ENCODE measurements at regions not wholly inside any gene's neighbourhood (a gene's known extent, or its start where the extent isn't known, plus 50 kb on each side); places are given as distances from the start of the nearest gene placed in this dataset.
"Not testable (repeated sequence)": the region's sequence is repeated elsewhere in the genome, so short reads cannot be mapped to it uniquely, and the experiment has no call there.

DNA sequence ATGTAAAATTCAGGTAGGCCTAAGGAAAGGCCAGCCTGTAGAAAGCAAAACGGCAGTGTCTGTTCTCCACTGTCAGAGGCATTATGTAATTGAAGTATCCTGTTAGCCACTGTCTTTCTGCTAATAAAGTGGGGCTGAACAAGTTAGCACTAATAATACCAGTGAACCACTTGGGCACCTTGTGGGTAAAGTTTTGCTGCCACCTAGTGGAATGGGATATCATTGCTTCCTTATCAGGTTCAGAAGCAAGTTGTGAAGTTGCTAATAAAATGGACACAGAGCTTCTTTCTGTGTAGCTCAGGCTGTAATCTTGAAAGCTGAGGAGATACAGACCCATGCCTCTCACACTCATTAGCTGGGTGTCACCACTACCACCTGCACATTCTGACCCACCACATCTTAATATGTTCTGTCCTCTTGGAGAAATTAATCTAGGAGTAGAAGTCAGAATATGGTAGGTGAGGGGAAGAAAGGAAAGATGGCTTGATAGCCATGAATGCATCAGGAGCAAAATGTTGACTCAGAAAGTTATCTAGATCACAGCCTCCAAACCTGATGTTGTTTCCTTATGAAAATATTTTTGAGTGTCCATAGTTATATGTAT is 175.1 kb downstream of the SEPTIN7 start:
- peak; percentile 26 for DNase-seq

DNA sequence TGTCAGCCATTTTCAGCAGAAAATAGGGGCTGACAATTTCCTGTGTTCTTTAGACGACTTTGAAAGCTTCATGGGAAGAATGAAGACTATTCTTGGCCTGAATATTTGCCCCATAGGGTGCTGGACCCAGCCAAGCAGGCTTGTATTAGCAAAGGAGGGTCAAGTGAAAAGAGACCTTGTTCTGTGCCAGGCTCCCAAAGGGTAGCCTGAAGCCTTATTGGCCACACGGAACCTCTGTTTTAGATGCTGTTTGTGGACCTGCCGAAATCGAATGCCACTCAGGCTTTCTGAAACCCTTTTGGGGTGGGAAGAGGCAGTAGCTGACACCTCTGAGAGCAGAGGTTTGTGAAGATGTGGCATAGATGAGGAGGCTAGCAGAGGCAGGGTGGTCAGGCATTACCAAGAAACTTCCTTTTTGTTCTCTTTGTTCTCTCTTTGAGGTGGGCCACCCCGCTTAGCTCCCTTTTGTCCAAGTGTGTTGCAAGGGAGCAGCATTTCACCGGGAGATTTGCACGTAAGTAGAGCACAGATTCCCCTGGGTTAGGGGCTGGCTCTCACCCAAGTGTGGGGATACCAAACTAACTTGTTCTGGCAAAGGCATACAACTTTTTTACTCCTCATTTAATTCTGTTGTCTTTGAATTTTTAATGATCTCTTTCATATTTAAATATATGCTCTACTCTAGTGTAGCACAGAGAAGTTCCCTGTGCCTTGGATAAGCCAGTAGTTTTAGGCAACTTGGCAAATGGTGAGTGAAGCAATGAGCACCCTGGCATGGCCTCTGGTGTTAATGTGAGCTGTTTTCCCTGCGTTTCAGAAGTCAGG is 174.0 kb upstream of the EEPD1 start:
- DNase-seq: not testable (repeated sequence)

DNA sequence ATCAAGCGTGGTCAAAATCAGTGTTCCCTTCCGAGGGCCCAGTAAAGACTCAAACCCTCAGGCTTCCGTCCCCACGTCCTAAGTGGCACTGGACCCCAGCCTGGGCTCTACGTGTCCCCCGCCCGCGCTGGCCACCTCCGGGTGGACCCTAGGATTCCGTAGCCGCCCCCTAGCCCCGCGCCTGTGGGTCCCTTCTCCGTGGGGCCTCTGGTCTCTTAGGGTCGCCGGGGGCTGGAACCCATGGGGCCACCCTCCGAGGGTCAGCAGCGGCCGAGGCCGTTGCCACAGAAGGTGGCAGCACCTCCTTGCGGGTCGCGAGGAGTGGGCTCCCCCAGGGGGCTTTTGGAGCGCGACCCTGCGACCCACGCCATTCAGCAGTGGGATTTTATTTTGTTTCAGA is 170.5 kb upstream of the EEPD1 start:
- DNase-seq: no peak

DNA sequence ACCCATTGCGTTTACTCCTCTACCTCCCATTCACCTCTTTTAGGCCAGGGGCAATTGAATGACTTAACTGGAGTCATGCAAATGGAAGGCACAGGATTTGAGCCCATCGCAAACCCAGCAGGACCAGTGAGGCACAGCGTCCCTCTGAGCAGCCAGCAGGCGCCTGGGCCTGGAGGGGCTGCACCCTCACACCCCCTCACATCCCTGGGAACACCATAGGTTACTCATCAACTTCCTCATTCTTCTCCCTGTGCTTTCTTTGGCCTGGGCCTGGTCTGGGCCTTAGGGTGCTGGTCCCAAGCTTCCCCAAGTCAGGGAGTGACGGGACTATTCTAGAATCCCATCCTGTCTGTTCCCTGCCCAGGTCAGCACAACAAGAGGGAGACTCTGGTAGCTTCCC is 169.4 kb upstream of the EEPD1 start:
- DNase-seq: no peak

DNA sequence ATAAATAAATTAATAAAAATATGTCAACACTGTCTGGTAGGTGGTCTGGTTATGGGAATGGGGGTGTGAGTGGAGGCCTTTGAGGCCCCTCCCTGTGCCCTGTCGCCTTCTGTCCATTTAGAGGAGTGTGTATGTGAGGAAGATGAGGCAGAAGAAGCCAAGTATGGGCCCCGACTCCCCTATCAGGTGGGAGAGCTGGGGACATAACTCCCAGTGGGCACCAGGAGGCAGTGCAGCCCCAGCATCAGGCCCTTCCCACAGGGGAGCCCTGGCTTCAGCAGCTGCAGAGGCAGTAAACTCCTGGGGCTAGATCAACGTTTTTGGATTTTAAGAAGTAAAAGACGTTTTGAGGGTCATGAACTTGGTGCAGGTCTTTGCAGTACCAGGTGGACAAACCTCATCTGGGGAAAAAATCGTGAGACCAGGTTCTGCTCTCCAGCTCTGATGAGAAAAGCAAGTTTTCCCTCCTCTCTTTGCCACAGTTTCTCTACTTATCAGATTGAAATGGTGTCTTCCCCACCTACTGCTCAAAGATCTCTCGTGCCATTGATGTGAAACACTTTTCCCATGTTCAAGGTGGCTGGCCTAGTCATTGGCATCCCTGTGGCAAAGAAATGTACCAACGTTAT is 167.8 kb upstream of the EEPD1 start:
- DNase-seq: peak; percentile 80

DNA sequence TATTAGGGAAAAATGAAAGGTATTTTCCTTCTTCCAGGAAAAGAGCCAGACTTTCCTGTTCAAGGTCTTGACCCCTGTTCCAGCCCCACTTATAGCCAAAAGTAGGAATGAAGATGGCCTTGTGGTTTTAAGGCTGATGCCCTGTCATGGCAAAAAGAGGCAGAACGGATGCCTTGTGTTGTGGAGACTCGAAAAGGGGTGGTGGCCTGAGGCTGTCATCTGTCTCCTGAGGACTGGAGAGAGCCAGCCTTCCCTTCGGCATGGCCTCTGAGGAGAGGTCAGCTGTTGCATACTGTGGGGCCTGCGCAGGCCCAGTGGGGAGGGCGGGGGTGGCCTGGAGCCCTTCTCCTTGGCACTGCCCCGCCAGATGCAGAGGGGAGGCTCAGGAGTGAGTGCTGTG is 166.0 kb upstream of the EEPD1 start:
- DNase-seq: no peak

DNA sequence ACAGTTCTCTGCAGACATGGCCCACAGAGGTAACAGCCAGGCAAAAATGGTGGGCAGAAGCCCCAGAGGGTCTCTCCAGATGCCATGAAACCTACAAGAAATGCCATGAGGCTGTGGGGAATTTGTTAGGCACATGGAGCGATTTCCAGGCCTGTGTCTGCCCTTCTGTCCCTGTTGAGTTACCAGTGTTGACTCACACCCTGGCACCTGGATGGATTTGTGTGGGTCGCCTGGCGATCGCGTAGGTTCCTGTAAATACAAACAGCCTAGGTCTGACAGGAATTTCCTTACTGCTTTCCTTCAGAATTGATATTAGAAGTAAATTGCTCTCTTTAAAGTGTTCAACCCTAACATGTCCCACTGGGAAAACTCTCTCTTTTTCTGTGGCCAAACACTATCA is 164.9 kb upstream of the EEPD1 start:
- DNase-seq: no peak

DNA sequence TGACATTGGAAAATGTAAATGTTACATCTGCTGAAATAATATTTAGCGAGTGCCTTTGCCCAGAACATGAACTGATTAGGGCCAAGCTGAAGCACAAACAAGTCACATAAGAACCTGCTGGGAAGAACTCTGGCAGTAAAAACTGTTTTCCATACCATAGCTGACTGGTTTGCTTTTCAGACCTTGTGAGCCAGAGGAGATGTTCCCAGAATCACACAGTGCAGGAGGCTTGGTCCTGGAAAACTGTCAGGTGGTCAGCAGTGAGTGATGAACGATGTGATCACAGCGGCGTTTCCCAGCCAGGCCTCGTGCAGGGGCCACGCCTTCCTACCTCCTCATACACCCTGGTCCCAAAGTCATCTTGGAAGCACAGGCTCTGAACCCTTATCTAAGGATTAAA is 164.2 kb upstream of the EEPD1 start:
- DNase-seq: no peak

DNA sequence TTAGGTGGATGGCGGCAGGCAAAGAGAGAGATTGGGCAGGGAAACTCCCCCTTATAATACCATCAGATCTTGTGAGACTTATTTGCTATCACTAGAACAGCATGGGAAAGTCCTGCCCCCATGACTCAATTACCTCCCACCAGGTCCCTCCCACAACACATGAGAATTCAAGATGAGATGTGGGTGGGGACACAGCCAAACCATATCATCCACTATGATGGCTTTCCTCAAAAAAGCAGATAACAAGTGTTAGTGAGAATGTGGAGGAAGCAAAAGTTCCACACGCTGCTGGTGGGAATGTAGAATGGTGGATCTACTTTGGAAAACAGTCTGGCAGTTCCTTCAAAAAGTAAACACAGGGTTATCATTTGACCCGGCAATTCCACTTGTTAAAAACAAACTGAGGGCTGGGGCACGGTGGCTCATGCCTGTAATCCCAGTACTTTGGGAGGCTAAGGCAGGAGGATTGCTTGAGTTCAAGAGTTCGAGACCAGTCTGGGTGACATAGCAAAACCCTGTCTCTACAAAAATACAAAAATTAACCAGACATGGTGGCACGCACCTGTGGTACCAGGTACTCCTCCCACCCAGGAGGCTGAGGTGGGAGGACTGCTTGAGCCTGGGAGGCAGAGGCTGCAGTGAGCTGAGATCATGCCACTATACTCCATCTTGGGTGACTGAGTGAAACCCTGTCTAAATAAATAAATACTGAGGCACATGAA is 161.4 kb upstream of the EEPD1 start:
- no peak for DNase-seq

DNA sequence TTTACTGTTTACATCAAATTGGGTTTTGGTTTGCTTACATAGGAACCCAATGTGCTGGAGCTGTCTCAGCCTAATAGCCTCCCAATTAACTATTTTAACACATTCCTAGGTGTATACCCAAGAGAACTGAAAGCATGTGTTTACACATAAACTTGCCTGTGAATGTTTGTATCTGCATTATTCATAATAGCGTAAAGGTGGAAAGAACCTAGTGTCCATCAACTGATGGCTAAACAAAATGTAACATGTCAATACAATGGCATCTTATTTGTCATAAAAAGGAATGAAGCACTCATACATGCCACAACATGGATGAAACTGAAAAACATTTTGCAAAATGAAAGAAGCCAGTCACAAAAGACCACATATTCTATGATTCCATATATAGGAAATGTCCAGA is 160.6 kb upstream of the EEPD1 start:
- no peak for DNase-seq

DNA sequence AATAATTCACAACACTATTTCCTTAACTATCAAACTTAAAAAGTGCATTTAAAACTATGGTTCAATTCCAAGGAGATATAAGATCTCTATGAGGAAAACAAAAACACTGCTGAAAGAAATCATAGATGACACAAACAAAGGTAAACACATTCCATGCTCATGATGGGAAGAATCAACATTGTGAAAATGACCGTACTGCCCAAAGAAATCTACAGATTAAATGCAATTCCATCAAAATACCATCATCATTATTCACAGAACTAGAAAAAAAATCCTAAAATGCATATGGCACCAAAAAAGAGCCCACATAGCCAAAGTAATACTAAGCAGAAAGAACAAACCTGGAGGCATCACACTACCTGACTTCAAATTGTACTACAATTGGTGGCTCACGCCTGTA is 159.9 kb upstream of the EEPD1 start:
- no peak for DNase-seq

DNA sequence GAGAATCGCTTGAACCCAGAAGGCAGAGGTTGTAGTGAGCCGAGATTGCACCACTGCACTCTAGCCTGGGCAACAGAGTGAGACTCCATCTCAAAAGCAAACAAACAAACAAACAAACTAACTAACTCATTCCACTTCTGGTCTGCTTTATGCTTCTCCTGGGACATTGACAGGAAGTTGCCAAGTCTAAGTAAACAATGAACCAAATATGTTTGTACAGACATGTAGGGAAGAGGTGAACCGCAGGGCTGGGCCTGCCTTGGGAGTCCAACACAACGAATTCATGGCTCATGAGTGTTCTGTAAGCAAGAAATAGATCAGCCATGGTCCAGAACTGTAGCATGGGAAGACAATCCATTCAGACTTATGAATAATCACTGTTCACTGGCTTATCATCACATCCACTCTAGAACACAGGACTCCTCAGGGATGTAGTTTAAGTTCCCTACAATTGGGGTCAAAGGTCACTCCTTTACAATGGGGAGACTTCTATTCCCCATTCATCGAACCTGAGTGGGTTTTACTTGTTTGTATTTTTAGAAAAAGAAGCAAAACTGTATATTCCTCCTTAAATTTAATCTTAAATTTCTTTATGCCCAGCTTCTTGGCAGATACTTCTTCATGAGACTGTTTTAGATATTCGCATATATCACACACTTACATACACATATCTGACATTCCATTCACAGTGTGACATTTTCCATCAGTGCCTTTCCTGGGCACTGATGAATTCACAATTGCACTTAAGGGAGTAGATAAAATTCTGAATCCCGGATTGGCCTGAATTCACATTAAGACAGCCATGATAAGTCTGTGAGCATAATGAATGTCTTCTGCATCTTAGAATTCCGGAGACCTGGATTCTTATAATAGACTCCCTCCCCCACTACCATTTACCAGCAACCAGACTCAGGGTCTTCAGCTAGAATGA is 159.1 kb upstream of the EEPD1 start:
- DNase-seq: no peak

DNA sequence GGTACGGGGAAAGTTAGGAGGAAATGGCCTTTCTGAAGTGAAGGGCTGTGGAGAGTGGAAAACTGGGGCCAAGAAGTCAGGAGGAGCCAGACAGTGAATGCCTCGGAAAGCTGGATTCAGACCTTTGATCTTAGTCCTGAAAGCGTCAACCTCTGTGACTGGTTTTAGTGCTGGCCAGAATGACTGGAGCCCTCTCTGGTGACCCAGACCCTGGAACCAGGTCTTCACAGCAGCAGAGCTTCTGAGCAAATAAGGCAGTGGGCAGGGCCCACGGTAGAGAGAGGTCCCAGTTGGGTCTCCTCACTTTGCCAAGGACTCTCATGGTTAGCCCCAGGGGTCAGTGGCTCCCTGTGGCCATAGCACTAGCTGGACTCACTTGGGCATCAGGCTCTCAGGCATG is 157.7 kb upstream of the EEPD1 start:
- DNase-seq: no peak

DNA sequence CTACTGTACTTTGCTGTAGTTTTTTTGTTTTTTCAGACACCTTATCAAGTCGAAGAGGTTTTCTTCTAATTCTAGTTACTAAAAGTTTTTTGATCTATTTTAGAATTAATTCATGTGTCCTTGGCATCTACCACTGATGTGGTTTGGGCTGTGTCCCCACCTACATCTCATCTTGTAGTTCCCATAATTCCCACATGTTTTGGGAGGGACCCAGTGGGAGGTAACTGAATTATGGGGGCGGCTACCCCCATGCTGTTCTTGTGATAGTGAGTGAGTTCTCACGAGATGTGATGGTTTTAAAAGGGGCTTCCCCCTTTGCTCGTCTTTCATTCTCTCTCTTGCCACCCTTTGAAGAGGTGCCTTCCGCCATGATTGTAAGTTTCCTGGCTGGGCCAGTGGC is 154.6 kb upstream of the EEPD1 start:
- no peak for DNase-seq

DNA sequence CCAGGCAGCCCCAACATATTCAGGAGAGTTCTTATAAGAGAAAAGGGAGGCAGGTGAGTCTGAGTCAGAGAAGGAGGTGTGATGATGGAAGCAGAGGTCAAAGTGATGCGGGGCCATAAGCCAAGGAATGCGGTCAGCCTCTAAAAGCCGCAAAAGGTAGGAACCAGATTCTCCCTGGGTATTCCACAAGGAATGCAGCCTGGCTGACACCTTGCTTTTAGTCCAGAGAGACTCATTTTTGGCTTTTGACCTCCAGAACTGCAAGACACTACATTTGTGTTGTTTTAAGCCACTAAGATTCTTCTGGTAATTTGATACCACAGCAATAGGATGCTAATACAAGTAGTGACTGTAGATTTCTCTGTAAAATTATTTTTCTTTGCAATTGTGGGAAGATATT is 151.5 kb upstream of the EEPD1 start:
- no peak for DNase-seq

DNA sequence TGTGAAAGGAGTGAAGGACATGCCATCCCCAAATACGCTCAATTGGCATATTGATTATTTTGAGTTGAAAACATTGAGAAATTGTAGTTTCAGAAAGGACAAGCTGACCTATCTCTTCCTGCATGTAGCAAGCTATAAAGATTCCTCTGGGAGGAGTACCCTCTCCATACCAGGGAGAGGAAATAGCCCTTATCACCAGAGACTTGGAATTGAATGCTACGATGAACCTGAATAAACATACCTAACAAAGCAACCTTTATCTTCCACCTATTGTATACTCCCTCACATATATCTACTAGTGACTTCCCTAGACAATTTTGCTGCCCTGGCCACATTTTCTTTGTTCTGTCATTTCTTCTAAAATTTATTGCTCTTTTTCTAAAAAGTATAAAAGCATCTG is 150.2 kb upstream of the EEPD1 start:
- no peak for DNase-seq

DNA sequence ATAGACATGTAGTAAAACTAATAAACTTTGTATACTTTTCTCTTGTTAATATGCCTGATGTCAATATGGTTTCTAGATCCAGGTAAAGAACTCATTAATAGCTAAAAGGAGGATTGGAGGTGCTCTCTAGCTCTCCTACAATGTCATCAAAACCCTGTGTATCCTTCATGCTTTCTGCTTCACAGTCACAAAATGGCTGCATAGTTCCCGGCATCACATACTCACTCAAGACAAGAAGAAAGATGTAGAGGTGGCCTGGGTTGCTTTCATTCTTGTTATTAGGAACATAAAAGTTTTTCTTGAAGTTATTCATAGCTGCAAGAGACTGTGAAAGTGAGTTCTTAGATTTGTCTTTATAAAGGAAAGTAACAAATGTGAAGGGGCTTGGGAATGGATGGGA is 149.7 kb upstream of the EEPD1 start:
- no peak for DNase-seq

DNA sequence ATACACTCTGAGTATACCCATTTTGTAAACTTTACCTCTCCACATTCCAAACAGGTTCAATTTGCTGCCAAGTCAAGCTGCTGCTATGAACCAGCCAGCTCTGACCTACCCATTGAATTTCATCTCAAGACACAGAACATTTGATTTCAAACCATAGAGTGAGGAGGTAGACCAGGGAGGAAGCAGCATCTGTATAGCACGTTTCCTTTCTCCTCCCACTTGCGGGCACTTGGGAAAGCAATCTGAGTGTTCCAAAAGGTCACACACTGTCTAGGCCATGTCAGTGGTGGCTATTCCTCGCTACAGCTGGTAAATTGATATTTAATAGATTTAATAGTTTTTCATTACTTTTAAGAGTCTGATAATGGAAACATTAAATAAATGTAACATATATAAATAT is 147.8 kb upstream of the EEPD1 start:
- DNase-seq: no peak

DNA sequence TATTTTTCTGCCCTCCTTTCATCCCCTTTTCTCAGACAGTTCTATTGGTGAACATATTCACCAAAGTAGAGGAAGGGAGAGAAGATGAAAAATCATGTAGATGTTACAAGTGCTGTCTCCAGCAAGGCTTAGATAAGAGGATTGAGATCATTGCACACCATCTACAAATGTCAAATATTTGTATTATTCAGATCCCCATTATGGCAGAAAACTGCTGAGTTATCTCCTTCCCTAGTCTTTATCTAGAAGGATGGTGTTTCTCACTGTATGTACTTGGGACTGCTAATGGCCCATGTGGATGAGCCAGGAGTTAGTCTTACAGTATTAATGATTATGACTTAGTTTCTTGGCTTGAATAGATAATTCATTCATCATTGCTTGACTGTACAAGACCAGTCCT is 147.2 kb upstream of the EEPD1 start:
- DNase-seq: no peak

DNA sequence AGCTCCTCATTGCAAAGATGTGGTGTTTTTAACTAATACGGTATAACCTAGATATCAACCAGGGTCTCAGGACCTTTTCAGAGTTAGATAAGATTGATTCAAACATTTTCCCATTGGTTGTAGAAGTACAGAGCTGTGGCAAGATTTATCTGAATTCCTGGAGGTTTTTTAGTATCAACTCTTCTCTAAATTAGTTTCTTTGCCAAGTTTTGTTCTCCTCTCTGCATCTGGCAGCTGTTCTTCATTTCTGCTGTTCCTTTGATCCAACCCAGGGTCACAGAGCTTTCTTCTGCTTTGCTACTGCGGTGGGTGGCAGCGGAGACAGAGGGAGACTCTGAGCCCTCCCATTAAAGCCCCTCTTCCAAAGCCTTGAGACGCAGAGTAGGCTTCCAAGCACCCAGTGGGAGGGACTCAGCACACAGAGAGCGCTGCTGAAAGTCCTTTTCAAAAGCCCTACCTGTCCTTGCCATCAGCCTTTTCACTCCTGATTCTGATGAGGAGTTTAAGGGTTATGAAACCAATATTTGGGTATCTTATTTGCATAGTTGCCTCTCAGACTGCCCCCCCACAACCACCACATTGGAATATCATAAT is 146.3 kb upstream of the EEPD1 start:
- DNase-seq: no peak

DNA sequence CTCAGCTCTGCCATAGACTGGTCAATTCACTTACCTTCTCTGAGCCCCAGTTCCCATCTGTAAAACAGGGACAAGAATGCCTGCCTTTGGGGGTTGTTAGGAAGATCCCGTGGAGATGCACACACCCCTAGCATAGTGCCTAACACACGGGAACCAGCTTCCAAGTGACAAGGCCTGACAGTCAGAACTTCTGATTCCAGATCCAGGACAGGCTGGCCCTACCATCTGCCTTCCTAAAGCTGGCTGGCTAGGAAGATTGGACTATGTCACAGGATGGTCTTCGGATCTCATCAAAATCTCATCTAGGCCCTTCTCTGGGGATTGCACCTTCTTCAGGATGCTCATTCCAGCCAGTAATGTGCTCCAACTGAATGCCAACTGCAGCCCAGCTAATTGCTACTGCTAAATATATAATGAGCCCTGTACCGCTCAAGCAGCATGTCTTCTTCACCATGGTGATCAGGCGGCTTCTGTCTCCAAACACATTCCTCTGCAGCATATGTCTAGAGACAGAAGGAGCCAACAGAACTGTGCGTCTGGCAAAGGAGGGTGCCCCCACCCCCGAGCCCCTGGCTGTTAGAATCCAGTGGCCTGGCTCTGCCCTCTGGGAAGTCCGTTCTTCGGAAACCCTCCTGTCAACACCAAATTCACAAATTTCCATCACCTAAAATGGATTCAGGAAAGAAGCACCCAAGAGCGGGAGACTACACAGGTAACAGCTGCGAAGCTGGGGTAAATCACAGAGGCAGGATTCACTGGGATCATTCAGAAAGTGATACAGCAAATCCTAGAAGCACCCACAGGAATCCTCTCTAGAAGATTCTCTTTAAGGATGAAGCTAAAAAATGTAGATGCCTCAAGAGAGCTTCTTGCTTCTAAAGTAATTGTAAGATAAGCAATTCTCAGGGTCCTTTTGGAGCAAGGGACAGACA is 142.1 kb upstream of the EEPD1 start:
- DNase-seq: no peak

Data from activated CD4-positive, alpha-beta T cell treated with anti-CD3 and anti-CD28 coated beads, Interleukin-2, amount 50 U/mL, for 1 hour (primary cell).